Activated naive CD8-positive, alpha-beta T cell (primary cell): ENCODE measurements at regions not wholly inside any gene's neighbourhood (a gene's known extent, or its start where the extent isn't known, plus 50 kb on each side); places are given as distances from the start of the nearest gene placed in this dataset.
"Not testable (repeated sequence)": the region's sequence is repeated elsewhere in the genome, so short reads cannot be mapped to it uniquely, and the experiment has no call there.

Experiments used
- H3K27ac Mint-ChIP-seq: one replicate; pipeline ENCODE4 v1.8.0; 2021; ENCODE audit warnings: mixed read lengths
- H3K27me3 Mint-ChIP-seq: one replicate; pipeline ENCODE4 v1.8.0; 2021; ENCODE audit warnings: mixed read lengths
- H3K36me3 Mint-ChIP-seq: one replicate; pipeline ENCODE4 v1.8.0; 2021; ENCODE audit warnings: mixed read lengths
- H3K4me1 Mint-ChIP-seq: one replicate; pipeline ENCODE4 v1.8.0; 2021; ENCODE audit warnings: low read depth, mixed read lengths
- H3K4me3 Mint-ChIP-seq: one replicate; pipeline ENCODE4 v1.8.0; 2021; ENCODE audit warnings: mild to moderate bottlenecking, mixed read lengths
- H3K9me3 Mint-ChIP-seq: one replicate; pipeline ENCODE4 v1.8.0; 2021; ENCODE audit warnings: low read depth, mixed read lengths

DNA sequence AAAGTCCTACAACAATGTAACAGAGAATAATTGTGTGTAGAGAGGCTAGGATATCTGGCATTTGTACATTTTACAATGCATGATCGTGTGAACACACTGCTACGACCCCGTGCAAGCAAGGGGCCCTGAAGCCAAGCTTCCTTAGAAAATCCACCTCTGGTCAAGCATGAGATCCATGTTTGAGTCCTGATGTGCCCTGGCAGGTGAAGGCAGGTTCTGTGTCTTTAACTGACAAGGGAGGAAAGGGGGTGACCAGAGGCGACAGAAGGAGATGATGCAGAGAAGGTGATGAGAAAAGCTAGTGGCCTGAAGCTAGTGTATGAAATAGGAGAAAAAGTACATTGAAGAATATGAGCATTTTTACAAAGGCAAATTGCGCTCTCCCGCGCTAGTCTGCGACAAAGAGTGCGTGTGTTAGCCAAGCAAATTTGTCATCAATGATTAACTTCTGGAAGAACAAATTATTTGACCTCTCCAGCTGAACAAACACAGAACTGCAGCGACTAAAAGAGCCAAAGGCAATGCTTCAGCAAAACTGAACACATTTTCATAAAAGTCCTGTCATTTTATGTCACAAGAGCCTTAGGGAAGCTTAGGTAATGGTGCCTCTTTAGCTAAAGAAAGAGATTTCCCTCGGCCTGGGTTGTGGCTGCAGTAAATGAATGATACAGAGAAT is 101.7 kb upstream of the DAPK1 start:
- Mint-ChIP-seq H3K4me1 (no peaks in the 10 kb centered on the region), H3K4me3 (no peak overlapping the region), H3K27ac (no peak overlapping the region), H3K27me3 (no peaks in the 10 kb centered on the region), H3K9me3 (no peaks in the 10 kb centered on the region), H3K36me3 (no peaks in the 10 kb centered on the region)

GRCh38 chr9:87401681-87402080 is 96.0 kb upstream of the DAPK1 start:
- Mint-ChIP-seq H3K9me3 (no peaks in the 10 kb centered on the region), H3K4me1 (no peaks in the 10 kb centered on the region), H3K27ac (no peak overlapping the region), H3K36me3 (no peaks in the 10 kb centered on the region), H3K4me3 (no peak overlapping the region), H3K27me3 (peaks cover 3% of the 10 kb centered on the region)

GRCh38 chr9:87402537-87402936 is 95.1 kb upstream of the DAPK1 start:
- H3K27ac Mint-ChIP-seq, result no peak overlapping the region
- H3K4me3 Mint-ChIP-seq, result no peak overlapping the region
- H3K36me3 Mint-ChIP-seq, result no peaks in the 10 kb centered on the region
- H3K9me3 Mint-ChIP-seq, result no peaks in the 10 kb centered on the region
- H3K4me1 Mint-ChIP-seq, result no peaks in the 10 kb centered on the region
- H3K27me3 Mint-ChIP-seq, result peaks cover 3% of the 10 kb centered on the region

DNA sequence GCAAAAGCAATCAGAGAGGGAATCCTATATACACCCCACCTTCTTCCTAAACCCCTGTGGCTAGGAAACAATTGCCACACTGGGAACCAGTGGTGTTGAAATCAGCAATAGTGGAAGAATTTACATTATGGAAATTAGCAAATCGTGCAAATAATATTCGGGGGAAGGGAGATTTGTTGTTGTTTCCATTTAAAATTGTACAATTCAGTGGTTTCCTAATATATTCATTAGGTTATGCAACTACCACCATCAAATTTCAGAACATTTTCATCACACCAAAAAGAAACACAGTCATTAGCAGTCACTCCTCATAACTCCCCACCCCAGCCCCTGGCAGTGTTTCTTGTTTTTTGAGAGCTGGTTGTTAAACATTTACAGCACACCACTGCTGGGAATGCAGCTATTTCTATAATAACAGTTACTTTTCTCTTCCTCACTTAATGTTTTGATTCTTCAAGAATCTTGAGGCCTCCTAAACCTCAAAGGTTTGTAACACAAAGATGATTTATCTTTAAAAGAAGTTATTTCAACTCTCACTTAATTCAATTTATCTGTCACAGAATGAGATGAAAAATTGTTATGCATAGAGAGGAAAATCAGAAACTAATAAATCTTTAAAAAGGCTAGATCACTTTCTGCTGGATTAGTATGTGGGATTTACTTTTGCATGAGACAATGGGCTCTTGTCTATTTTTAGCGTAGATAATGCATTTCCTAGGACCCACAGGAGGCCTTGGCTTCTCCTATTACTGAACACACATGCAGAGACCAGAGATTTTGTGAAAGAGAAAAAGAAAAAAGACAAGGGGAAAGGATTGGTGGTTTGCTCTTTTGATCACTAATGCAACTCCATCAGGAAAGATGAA is 91.8 kb upstream of the DAPK1 start:
- Mint-ChIP-seq H3K27ac (no peak overlapping the region), H3K4me1 (no peaks in the 10 kb centered on the region), H3K4me3 (no peak overlapping the region), H3K27me3 (peaks cover 3% of the 10 kb centered on the region), H3K9me3 (no peaks in the 10 kb centered on the region), H3K36me3 (no peaks in the 10 kb centered on the region)

DNA sequence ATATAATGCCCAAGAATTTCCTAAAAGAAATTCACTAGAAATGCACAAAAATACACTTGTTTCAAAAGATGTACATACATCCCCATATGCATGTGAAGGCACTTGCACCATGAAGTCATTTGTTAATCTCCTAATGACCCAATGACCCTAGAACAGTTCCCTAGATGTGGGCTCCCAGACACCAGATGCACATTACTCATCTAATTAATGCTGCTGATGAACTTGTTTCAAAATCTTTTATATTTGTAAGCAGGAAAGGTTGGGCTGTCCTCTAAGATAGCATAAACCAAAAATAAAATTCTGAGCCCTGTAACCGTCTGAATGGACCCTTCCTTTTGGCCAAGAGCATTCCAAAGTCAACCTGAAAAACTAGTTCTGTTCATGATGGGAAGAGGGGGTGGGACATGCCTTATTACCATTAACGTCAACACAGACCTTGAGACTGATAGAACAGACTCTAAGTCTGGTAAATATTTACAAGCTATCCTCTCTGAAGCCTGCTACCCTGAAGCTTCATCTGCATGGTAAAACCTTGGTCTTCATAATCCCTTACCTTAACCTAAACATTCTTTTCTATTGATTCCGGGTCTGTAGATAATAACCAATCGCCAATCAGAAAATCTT is 91.0 kb upstream of the DAPK1 start:
- Mint-ChIP-seq H3K36me3 (no peaks in the 10 kb centered on the region), H3K4me1 (no peaks in the 10 kb centered on the region), H3K4me3 (no peak overlapping the region), H3K27ac (no peak overlapping the region), H3K27me3 (peaks cover 2% of the 10 kb centered on the region), H3K9me3 (no peaks in the 10 kb centered on the region)

DNA sequence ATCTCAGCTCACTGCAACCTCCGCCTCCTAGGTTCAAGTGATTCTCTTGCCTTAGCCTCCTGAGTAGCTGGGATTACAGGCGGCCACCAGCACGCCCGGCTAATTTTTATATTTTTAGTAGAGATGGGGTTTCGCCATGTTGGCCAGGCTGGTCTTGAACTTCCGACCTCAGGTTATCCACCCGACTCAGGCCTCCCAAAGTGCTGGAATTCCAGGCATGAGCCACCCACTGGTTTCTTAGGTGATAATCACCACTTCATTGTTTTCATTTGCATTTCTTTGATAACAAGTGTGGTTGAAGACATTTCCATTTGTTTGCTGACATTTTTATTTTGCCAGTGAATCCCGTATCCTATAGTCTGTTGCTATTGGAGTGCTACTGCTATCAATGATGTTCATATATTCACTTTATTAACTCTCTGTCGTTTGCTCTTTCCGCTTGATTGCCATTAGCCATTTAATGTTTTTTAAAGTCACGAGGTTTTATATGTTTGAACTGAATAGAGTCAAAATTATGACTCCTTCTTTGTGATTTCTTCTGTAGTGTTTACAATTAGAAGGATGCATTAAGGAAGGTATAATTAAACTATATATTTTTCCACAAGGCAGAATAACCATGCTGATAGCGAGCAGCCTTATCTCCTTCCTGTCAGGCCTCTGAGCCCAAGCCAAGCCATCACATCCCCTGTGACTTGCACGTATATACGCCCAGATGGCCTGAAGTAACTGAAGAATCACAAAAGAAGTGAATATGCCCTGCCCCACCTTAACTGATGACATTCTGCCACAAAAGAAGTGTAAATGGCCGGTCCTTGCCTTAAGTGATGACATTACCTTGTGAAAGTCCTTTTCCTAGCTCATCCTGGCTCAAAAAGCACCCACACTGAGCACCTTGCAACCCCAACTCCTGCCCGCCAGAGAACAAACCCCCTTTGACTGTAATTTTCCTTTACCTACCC is 87.3 kb upstream of the DAPK1 start:
- H3K9me3 Mint-ChIP-seq, H3K4me3 Mint-ChIP-seq, H3K4me1 Mint-ChIP-seq, H3K36me3 Mint-ChIP-seq, H3K27ac Mint-ChIP-seq, H3K27me3 Mint-ChIP-seq: not testable (repeated sequence)

GRCh38 chr9:87420884-87421283 is 76.8 kb upstream of the DAPK1 start:
- H3K9me3 Mint-ChIP-seq, result peaks cover 5% of the 10 kb centered on the region
- H3K36me3 Mint-ChIP-seq, result peaks cover 12% of the 10 kb centered on the region
- H3K27me3 Mint-ChIP-seq, result peaks cover 5% of the 10 kb centered on the region
- no peaks in the 10 kb centered on the region for H3K4me1 Mint-ChIP-seq
- H3K4me3 Mint-ChIP-seq, result no peak overlapping the region
- no peak overlapping the region for H3K27ac Mint-ChIP-seq

- H3K27me3 Mint-ChIP-seq, result peaks cover 5% of the 10 kb centered on the region
- no peaks in the 10 kb centered on the region for H3K4me1 Mint-ChIP-seq
- no peak overlapping the region for H3K27ac Mint-ChIP-seq
- peaks cover 12% of the 10 kb centered on the region for H3K36me3 Mint-ChIP-seq
- no peak overlapping the region for H3K4me3 Mint-ChIP-seq
- peaks cover 5% of the 10 kb centered on the region for H3K9me3 Mint-ChIP-seq
Measured at GRCh38 chr9:87421734-87422133, 75.9 kb upstream of the DAPK1 start.

DNA sequence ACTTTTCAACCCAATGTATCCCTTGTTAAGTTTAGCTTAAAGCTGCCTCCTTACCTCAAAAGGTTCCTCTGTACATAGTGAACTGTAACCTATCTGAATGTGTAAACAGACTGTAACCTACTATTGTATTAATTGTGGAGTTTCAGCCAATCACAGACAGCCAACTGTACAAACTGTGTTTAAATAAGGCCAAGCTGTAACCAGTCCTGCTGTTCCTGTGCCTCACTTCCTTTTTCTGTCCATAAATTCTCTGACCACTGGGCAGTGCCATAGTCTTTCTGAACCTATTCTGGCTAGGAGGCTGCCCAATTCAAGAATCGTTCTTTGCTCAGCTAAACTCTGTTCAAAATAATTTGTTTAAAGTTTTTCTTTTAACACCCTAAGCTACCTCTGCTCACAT is 74.7 kb upstream of the DAPK1 start:
- Mint-ChIP-seq H3K27me3 (peaks cover 5% of the 10 kb centered on the region), H3K4me3 (no peak overlapping the region), H3K4me1 (no peaks in the 10 kb centered on the region), H3K27ac (no peak overlapping the region), H3K36me3 (peaks cover 12% of the 10 kb centered on the region), H3K9me3 (peaks cover 5% of the 10 kb centered on the region)

DNA sequence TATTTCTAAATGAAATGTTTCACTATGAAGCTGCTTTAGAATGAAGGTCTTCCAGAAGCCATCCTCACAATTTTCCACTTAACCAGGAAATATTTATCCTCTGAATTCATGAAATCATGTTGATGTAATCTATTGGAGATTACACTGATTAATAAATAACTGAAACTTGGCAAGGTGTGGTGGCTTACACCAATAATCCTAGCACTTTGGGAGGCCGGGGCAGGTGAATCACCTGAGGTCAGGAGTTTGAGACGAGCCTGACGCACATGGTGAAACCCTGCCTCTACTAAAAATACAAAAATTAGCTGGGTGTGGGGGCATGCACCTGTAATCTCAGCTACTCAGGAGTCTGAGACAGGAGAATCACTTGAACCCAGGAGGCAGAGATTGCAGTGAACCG is 73.8 kb upstream of the DAPK1 start:
- H3K27me3 Mint-ChIP-seq, H3K9me3 Mint-ChIP-seq, H3K27ac Mint-ChIP-seq, H3K4me3 Mint-ChIP-seq, H3K4me1 Mint-ChIP-seq: not testable (repeated sequence)
- H3K36me3 Mint-ChIP-seq, result peaks cover 12% of the 10 kb centered on the region

GRCh38 chr9:87425202-87425601 is 72.5 kb upstream of the DAPK1 start:
- peaks cover 12% of the 10 kb centered on the region for H3K36me3 Mint-ChIP-seq
- H3K4me3 Mint-ChIP-seq, result no peak overlapping the region
- H3K9me3 Mint-ChIP-seq, result peaks cover 5% of the 10 kb centered on the region
- H3K27me3 Mint-ChIP-seq, result peaks cover 5% of the 10 kb centered on the region
- no peak overlapping the region for H3K27ac Mint-ChIP-seq
- H3K4me1 Mint-ChIP-seq, result no peaks in the 10 kb centered on the region

DNA sequence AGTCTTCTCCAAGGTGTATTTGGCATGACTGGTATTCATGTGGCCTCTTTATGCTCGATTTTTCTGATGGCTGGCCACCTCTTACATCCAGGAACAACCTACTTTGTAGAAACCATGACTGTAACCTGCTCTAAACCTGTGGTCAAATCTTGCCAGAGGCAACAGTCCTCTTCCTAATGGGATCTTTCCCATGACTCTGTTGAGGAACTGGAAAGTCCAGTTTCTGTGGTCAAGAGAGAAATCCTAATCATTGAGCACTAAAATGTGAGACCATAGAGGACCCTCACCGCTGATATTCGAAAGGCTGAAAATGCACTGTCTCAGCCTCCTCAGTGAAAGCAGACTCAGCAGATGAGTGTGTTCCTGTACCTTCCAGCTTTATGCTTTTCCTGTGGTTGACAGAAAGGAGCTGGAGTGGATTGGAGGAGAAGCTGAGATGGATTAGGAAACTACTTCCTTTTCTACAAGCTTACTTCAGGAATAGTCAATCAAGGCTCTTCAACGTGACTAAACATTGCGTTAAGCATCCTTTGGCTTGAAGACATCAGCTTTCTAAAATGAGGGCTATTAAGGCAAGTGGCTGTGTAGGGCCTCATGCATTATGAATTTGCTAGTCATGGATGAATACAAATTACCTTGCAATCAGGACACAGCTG is 69.7 kb upstream of the DAPK1 start:
- H3K4me1 Mint-ChIP-seq, result no peaks in the 10 kb centered on the region
- peaks cover 5% of the 10 kb centered on the region for H3K9me3 Mint-ChIP-seq
- no peak overlapping the region for H3K27ac Mint-ChIP-seq
- no peak overlapping the region for H3K4me3 Mint-ChIP-seq
- peaks cover 6% of the 10 kb centered on the region for H3K36me3 Mint-ChIP-seq
- H3K27me3 Mint-ChIP-seq, result no peaks in the 10 kb centered on the region

- peaks cover 5% of the 10 kb centered on the region for H3K9me3 Mint-ChIP-seq
- H3K4me3 Mint-ChIP-seq, result no peak overlapping the region
- no peak overlapping the region for H3K27ac Mint-ChIP-seq
- no peaks in the 10 kb centered on the region for H3K27me3 Mint-ChIP-seq
- H3K36me3 Mint-ChIP-seq, result peaks cover 6% of the 10 kb centered on the region
- no peaks in the 10 kb centered on the region for H3K4me1 Mint-ChIP-seq
Measured at GRCh38 chr9:87428659-87429058, 69.0 kb upstream of the DAPK1 start.

GRCh38 chr9:87431837-87432236 is 65.8 kb upstream of the DAPK1 start:
- Mint-ChIP-seq H3K4me1 (no peaks in the 10 kb centered on the region), H3K27ac (no peak overlapping the region), H3K9me3 (no peaks in the 10 kb centered on the region), H3K36me3 (no peaks in the 10 kb centered on the region), H3K4me3 (no peak overlapping the region), H3K27me3 (no peaks in the 10 kb centered on the region)
